ENCODE measurements at regions not wholly inside any gene's neighbourhood (a gene's known extent, or its start where the extent isn't known, plus 50 kb on each side); places are given as distances from the start of the nearest gene placed in this dataset.

GRCh38 chrX:141314441-141314840 is 72.1 kb upstream of the SPANXC start:
- DNase-seq (ENCODE audit: low spot score) (no peak), ATAC-seq (no peak)
- H3K4me2 ChIP-seq: no peak overlapping the region
- no peaks in the 10 kb centered on the region for H3K79me2 ChIP-seq (replicated peaks; ENCODE audit: insufficient read depth)
- no peaks in the 10 kb centered on the region for H3K9me2 ChIP-seq (ENCODE audit: insufficient read depth)
- Mint-ChIP-seq H3K4me3 (no peak overlapping the region), H3K27ac (no peak overlapping the region), H3K4me1 (no peaks in the 10 kb centered on the region), H3K27me3 (ENCODE audit: insufficient read depth, low read depth, poor library complexity) (no peaks in the 10 kb centered on the region), H3K36me3 (ENCODE audit: low read depth) (no peaks in the 10 kb centered on the region), H3K9me3 (no peaks in the 10 kb centered on the region)
- no peak overlapping the region for H3K4me3 ChIP-seq
- no peaks in the 10 kb centered on the region for H3K4me1 ChIP-seq (ENCODE audit: insufficient read depth)
- no peaks in the 10 kb centered on the region for H3K27me3 ChIP-seq (ENCODE audit: insufficient read depth)
- no peaks in the 10 kb centered on the region for H4K20me1 ChIP-seq (replicated peaks; ENCODE audit: insufficient read depth)
- TF ChIP-seq CTCF (conservative IDR thresholded peaks at IDR 0.05; ENCODE audit: low read depth in 2 of 2) (no peak), ZNF331 (CRISPR knock-in tag; IDR thresholded peaks at IDR 0.05; ENCODE audit: low read depth) (no peak), STAT1 (IDR thresholded peaks at IDR 0.05; ENCODE audit: unreplicated experiment) (no peak), POLR2AphosphoS5 (IDR thresholded peaks at IDR 0.05; ENCODE audit: low read depth) (no peak), CREB1 (CRISPR knock-in tag; IDR thresholded peaks at IDR 0.05; ENCODE audit: low read depth) (no peak), ZNF462 (CRISPR knock-in tag; IDR thresholded peaks at IDR 0.05) (no peak), EZH2 (IDR thresholded peaks at IDR 0.05; ENCODE audit: low read depth, unreplicated experiment) (no peak), NANOG (IDR thresholded peaks at IDR 0.05; ENCODE audit: borderline replicate concordance) (no peak), JUNB (IDR thresholded peaks at IDR 0.05; ENCODE audit: unreplicated experiment) (no peak), EZH2phosphoT487 (IDR thresholded peaks at IDR 0.05; ENCODE audit: unreplicated experiment) (no peak), ZNF114 (CRISPR knock-in tag; IDR thresholded peaks at IDR 0.05) (no peak), ETS1 (IDR thresholded peaks at IDR 0.05) (no peak), REST (IDR thresholded peaks at IDR 0.05; ENCODE audit: unreplicated experiment) (no peak)
- H2AFZ ChIP-seq: no peak overlapping the region
- no peak overlapping the region for H3K27ac ChIP-seq (ENCODE audit: low read depth)
- H3F3A ChIP-seq (replicated peaks; ENCODE audit: low read depth): no peaks in the 10 kb centered on the region
- no peaks in the 10 kb centered on the region for H3K36me3 ChIP-seq (ENCODE audit: insufficient read depth)
